HepG2 (cell line): ENCODE measurements at regions not wholly inside any gene's neighbourhood (a gene's known extent, or its start where the extent isn't known, plus 50 kb on each side); places are given as distances from the start of the nearest gene placed in this dataset.

Experiments used
- CREB1 ChIP-seq, 2 experiments: fragments of 450-650 bp in 1 of 2; IDR thresholded peaks; 2 replicates each; pipeline ENCODE4 v1.6.1; 2016 to 2017; ENCODE audit warnings: control low read depth in 1 of 2, mild to moderate bottlenecking in 1 of 2, missing compliant biosample characterization in 1 of 2, missing genetic modification characterization in 1 of 2
- ERF ChIP-seq: IDR thresholded peaks from 2 replicates; pipeline ENCODE4 v1.6.1; 2018; ENCODE audit warnings: missing biosample characterization, missing genetic modification reagents
- ISL2 ChIP-seq: sonication (generic); formaldehyde crosslinking; IDR thresholded peaks from 2 replicates; pipeline ENCODE4 v1.5.0; 2020; ENCODE audit warnings: missing genetic modification reagents
- JDP2 ChIP-seq: sonication (generic); formaldehyde crosslinking; IDR thresholded peaks from 2 replicates; pipeline ENCODE4 v1.8.1; 2022; ENCODE audit warnings: missing genetic modification reagents, borderline replicate concordance
- TBL1XR1 ChIP-seq: fragments of 150-350 bp; IDR thresholded peaks from 2 replicates; pipeline ENCODE4 v1.6.1; 2014; ENCODE audit warnings: borderline replicate concordance, low read length; ENCODE audit not compliant: partially characterized antibody
- ZIK1 ChIP-seq: sonication (generic); formaldehyde crosslinking; IDR thresholded peaks from 2 replicates; pipeline ENCODE4 v1.5.0; 2020; ENCODE audit warnings: mild to moderate bottlenecking, low read depth, missing genetic modification reagents, borderline replicate concordance
- ZNF138 ChIP-seq: sonication (generic); formaldehyde crosslinking; IDR thresholded peaks from 2 replicates; pipeline ENCODE4 v1.5.0; 2020; ENCODE audit warnings: mild to moderate bottlenecking, low read depth, missing genetic modification reagents
- ZNF75D ChIP-seq: sonication (generic); formaldehyde crosslinking; IDR thresholded peaks from 2 replicates; pipeline ENCODE4 v1.8.1; 2023; ENCODE audit warnings: missing genetic modification reagents, mild to moderate bottlenecking, borderline replicate concordance
- TF ChIP-seq, protein P1 (sequence below): sonication (generic); formaldehyde crosslinking; IDR thresholded peaks from one replicate; pipeline ENCODE4 v1.5.1; 2020; ENCODE audit warnings: mild to moderate bottlenecking, missing genetic modification reagents; ENCODE audit errors: not compliant biosample characterization
- TF ChIP-seq, protein P2 (sequence below): sonication (generic); formaldehyde crosslinking; IDR thresholded peaks from 2 replicates; pipeline ENCODE4 v1.4.0; 2020; ENCODE audit warnings: mild to moderate bottlenecking, missing genetic modification reagents
- TF ChIP-seq, protein P3 (sequence below): sonication (generic); formaldehyde crosslinking; IDR thresholded peaks from 2 replicates; pipeline ENCODE4 v1.8.0; 2022; ENCODE audit warnings: mild to moderate bottlenecking, missing genetic modification reagents
- TF ChIP-seq, protein P4 (sequence below): sonication (generic); formaldehyde crosslinking; conservative IDR thresholded peaks from 2 replicates; pipeline ENCODE4 v1.4.0; 2020; ENCODE audit warnings: mild to moderate bottlenecking, missing genetic modification reagents, moderate library complexity

DNA sequence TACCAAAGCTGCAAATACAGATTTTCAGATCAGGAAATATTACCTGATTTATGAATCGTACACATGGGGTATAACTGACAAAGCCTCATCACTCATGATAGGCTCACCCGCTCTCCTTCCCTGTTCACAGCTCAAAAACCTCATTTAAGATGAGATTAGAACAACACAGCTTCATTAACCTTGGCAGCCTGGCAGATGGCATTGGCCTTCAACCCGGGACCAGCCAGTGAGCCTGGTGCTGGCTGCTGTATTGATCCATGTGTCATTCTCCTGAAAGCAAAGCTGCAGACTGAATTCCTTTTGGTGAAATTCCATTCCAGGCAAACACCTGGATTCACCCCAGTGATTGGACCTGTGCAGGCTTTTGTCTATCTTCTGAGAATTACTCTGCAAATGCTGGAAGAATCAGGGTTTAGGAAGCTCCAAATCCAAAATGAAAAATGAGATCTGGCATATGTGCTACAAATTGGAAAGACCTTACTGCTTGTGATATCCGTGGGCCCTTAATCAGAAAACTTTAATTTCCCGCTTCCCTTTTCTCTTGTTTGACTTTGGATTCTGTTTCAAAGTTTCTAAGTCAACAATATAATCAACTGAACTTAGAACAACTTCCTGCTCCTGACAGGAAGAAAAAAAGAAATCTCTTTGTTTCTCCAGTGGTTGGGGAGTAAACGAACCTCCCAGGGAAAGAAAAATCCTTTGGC lies 189.1 kb upstream of the KBTBD8 start (continued):
- TF ChIP-seq, protein P1, sequence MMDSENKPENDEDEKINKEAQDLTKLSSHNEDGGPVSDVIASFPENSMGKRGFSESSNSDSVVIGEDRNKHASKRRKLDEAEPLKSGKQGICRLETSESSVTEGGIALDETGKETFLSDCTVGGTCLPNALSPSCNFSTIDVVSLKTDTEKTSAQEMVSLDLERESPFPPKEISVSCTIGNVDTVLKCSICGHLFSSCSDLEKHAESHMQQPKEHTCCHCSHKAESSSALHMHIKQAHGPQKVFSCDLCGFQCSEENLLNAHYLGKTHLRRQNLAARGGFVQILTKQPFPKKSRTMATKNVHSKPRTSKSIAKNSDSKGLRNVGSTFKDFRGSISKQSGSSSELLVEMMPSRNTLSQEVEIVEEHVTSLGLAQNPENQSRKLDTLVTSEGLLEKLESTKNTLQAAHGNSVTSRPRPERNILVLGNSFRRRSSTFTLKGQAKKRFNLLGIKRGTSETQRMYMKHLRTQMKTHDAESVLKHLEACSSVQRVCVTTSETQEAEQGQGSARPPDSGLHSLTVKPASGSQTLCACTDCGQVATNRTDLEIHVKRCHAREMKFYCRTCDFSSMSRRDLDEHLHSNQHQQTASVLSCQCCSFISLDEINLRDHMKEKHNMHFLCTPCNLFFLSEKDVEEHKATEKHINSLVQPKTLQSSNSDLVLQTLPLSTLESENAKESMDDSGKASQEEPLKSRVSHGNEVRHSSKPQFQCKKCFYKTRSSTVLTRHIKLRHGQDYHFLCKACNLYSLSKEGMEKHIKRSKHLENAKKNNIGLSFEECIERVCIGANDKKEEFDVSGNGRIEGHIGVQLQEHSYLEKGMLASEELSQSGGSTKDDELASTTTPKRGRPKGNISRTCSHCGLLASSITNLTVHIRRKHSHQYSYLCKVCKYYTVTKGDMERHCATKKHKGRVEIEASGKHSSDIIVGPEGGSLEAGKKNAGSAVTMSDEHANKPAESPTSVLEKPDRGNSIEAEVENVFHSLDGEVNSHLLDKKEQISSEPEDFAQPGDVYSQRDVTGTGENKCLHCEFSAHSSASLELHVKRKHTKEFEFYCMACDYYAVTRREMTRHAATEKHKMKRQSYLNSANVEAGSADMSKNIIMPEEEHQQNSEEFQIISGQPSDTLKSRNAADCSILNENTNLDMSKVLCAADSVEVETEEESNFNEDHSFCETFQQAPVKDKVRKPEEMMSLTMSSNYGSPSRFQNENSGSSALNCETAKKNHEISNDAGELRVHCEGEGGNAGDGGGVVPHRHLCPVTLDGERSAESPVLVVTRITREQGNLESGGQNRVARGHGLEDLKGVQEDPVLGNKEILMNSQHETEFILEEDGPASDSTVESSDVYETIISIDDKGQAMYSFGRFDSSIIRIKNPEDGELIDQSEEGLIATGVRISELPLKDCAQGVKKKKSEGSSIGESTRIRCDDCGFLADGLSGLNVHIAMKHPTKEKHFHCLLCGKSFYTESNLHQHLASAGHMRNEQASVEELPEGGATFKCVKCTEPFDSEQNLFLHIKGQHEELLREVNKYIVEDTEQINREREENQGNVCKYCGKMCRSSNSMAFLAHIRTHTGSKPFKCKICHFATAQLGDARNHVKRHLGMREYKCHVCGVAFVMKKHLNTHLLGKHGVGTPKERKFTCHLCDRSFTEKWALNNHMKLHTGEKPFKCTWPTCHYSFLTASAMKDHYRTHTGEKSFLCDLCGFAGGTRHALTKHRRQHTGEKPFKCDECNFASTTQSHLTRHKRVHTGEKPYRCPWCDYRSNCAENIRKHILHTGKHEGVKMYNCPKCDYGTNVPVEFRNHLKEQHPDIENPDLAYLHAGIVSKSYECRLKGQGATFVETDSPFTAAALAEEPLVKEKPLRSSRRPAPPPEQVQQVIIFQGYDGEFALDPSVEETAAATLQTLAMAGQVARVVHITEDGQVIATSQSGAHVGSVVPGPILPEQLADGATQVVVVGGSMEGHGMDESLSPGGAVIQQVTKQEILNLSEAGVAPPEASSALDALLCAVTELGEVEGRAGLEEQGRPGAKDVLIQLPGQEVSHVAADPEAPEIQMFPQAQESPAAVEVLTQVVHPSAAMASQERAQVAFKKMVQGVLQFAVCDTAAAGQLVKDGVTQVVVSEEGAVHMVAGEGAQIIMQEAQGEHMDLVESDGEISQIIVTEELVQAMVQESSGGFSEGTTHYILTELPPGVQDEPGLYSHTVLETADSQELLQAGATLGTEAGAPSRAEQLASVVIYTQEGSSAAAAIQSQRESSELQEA (CRISPR knock-in tag) = no peak
- TF ChIP-seq, protein P2, sequence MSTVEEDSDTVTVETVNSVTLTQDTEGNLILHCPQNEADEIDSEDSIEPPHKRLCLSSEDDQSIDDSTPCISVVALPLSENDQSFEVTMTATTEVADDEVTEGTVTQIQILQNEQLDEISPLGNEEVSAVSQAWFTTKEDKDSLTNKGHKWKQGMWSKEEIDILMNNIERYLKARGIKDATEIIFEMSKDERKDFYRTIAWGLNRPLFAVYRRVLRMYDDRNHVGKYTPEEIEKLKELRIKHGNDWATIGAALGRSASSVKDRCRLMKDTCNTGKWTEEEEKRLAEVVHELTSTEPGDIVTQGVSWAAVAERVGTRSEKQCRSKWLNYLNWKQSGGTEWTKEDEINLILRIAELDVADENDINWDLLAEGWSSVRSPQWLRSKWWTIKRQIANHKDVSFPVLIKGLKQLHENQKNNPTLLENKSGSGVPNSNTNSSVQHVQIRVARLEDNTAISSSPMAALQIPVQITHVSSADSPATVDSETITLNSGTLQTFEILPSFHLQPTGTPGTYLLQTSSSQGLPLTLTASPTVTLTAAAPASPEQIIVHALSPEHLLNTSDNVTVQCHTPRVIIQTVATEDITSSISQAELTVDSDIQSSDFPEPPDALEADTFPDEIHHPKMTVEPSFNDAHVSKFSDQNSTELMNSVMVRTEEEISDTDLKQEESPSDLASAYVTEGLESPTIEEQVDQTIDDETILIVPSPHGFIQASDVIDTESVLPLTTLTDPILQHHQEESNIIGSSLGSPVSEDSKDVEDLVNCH (CRISPR knock-in tag) = no peak
- TF ChIP-seq, protein P3, sequence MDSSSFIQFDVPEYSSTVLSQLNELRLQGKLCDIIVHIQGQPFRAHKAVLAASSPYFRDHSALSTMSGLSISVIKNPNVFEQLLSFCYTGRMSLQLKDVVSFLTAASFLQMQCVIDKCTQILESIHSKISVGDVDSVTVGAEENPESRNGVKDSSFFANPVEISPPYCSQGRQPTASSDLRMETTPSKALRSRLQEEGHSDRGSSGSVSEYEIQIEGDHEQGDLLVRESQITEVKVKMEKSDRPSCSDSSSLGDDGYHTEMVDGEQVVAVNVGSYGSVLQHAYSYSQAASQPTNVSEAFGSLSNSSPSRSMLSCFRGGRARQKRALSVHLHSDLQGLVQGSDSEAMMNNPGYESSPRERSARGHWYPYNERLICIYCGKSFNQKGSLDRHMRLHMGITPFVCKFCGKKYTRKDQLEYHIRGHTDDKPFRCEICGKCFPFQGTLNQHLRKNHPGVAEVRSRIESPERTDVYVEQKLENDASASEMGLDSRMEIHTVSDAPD (CRISPR knock-in tag) = peak; percentile 92
- TF ChIP-seq ZIK1 (CRISPR knock-in tag) (no peak), JDP2 (no peak), ERF (CRISPR knock-in tag) (no peak), TBL1XR1 (peak; percentile 82), ZNF75D (CRISPR knock-in tag) (no peak), ISL2 (CRISPR knock-in tag) (peak; percentile 44; the same call in 1 of the 2 replicates), CREB1 (IDR thresholded peaks at IDR 0.05) (no peak), CREB1 (CRISPR knock-in tag; IDR thresholded peaks at IDR 0.05) (0 out of 2 replicates have a peak, but pooled peaks have one; percentile 45), ZNF138 (CRISPR knock-in tag) (no peak)
- TF ChIP-seq, protein P4, sequence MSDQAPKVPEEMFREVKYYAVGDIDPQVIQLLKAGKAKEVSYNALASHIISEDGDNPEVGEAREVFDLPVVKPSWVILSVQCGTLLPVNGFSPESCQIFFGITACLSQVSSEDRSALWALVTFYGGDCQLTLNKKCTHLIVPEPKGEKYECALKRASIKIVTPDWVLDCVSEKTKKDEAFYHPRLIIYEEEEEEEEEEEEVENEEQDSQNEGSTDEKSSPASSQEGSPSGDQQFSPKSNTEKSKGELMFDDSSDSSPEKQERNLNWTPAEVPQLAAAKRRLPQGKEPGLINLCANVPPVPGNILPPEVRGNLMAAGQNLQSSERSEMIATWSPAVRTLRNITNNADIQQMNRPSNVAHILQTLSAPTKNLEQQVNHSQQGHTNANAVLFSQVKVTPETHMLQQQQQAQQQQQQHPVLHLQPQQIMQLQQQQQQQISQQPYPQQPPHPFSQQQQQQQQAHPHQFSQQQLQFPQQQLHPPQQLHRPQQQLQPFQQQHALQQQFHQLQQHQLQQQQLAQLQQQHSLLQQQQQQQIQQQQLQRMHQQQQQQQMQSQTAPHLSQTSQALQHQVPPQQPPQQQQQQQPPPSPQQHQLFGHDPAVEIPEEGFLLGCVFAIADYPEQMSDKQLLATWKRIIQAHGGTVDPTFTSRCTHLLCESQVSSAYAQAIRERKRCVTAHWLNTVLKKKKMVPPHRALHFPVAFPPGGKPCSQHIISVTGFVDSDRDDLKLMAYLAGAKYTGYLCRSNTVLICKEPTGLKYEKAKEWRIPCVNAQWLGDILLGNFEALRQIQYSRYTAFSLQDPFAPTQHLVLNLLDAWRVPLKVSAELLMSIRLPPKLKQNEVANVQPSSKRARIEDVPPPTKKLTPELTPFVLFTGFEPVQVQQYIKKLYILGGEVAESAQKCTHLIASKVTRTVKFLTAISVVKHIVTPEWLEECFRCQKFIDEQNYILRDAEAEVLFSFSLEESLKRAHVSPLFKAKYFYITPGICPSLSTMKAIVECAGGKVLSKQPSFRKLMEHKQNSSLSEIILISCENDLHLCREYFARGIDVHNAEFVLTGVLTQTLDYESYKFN (CRISPR knock-in tag) = peak; percentile 89
